GM12878 (cell line): ENCODE measurements at regions not wholly inside any gene's neighbourhood (a gene's known extent, or its start where the extent isn't known, plus 50 kb on each side); places are given as distances from the start of the nearest gene placed in this dataset.
"Not testable (repeated sequence)": the region's sequence is repeated elsewhere in the genome, so short reads cannot be mapped to it uniquely, and the experiment has no call there.

Source experiments
- RAD21 ChIP-seq: IDR thresholded peaks from 2 replicates; pipeline ENCODE4 v1.6.1; 2011; ENCODE audit warnings: mild to moderate bottlenecking, low read depth, low read length, moderate library complexity; ENCODE audit not compliant: insufficient read depth
- REST ChIP-seq: IDR thresholded peaks from 2 replicates; pipeline ENCODE4 v1.6.1; 2012; ENCODE audit warnings: mild to moderate bottlenecking, low read depth, low read length

GRCh38 chr16:16536151-16536550 is 157.2 kb downstream of the NPIPA7 start:
- TF ChIP-seq REST, RAD21: not testable (repeated sequence)
